ELF-1 (cell line): ENCODE measurements at regions not wholly inside any gene's neighbourhood (a gene's known extent, or its start where the extent isn't known, plus 50 kb on each side); places are given as distances from the start of the nearest gene placed in this dataset.
A peak's percentile ranks its signal among the peaks of the same experiment; 100 is the strongest.

Experiments used
- DNase-seq: peaks from one replicate; pipeline ENCODE4 v3.0.0-alpha.2; 2016; ENCODE audit warnings: low read depth, low spot score

GRCh38 chr1:198904321-198904720 lies 265.5 kb downstream of the PTPRC start:
- DNase-seq: no peak

- DNase-seq: no peak
Observed at GRCh38 chr1:198906739-198907422, 268.0 kb downstream of the PTPRC start.

GRCh38 chr1:198907423-198907746 lies 268.5 kb downstream of the PTPRC start:
- no peak for DNase-seq

GRCh38 chr1:198908995-198909394 lies 270.2 kb downstream of the PTPRC start:
- DNase-seq: no peak

GRCh38 chr1:198909973-198910372 lies 271.1 kb downstream of the PTPRC start:
- DNase-seq: no peak

GRCh38 chr1:198910816-198911215 lies 272.0 kb downstream of the PTPRC start:
- no peak for DNase-seq

- DNase-seq: no peak
Observed at GRCh38 chr1:198912046-198912445, 273.2 kb downstream of the PTPRC start.

GRCh38 chr1:198913667-198914066 lies 274.8 kb downstream of the PTPRC start:
- DNase-seq: no peak

GRCh38 chr1:198915327-198916231 lies 276.7 kb downstream of the PTPRC start:
- DNase-seq: no peak

GRCh38 chr1:198917226-198917625 lies 278.4 kb downstream of the PTPRC start:
- no peak for DNase-seq

- DNase-seq: no peak
Observed at GRCh38 chr1:198918920-198919319, 280.1 kb downstream of the PTPRC start.

- no peak for DNase-seq
Observed at GRCh38 chr1:198919667-198920398, 281.0 kb downstream of the PTPRC start.

GRCh38 chr1:198922638-198923430 lies 284.0 kb downstream of the PTPRC start:
- DNase-seq: no peak

GRCh38 chr1:198923993-198924392 lies 285.2 kb downstream of the PTPRC start:
- DNase-seq: no peak

GRCh38 chr1:198925567-198925966 lies 286.7 kb downstream of the PTPRC start:
- DNase-seq: no peak

- DNase-seq: no peak
Observed at GRCh38 chr1:198927129-198927528, 288.3 kb downstream of the PTPRC start.

GRCh38 chr1:198929111-198929604 lies 290.3 kb downstream of the PTPRC start:
- no peak for DNase-seq

- DNase-seq: peak; percentile 1
Observed at GRCh38 chr1:198929961-198930599, 291.2 kb downstream of the PTPRC start.

- no peak for DNase-seq
Observed at GRCh38 chr1:198932351-198932991, 293.6 kb downstream of the PTPRC start.

- DNase-seq: no peak
Observed at GRCh38 chr1:198933515-198934222, 294.8 kb downstream of the PTPRC start.
